ENCODE measurements at regions not wholly inside any gene's neighbourhood (a gene's known extent, or its start where the extent isn't known, plus 50 kb on each side); places are given as distances from the start of the nearest gene placed in this dataset.
"Not testable (repeated sequence)": the region's sequence is repeated elsewhere in the genome, so short reads cannot be mapped to it uniquely, and the experiment has no call there.

DNA sequence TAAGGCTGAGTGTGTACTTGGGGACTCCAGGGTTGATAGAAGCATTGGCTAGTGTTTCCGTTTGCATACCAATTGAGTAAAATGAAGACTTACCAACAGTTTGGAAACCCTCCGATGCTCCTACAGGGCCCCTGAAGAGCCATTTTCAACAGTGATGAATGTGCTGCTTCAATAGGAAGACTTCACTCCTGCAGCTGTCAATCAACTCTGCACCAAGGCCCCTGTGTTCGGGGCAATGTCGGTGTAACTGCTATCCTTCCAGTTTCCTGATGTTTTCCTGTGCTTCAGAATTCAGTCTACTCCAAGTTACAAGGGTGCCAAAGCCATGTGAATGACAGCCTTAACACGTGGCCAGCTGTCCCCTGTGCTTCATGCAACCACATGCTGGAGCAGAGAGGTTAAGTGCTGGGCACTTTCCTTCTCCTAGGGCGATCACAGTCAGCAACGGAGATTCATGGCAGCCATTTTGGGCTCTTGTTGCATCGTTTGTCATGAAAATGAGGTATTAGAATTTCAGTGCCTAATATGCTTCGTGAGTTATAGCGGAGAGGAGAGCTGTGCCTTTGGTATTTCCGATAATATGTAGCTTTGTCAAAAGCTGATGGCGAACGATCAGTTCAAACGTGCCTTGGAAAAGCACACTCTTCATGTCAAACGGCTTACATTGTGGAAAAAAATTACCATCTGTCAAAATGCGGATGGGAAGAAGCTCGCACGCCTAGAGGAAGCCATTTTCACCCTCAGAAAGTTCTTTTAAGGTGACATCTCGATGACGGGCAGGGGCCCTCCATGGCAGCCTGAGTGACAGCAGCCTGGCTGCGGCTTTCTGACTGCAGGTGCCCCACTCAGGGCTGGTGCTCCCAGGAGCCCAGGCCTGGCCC, 287.8 kb downstream of the ACTR3B start:
- no peak overlapping the region for H3K4me3 ChIP-seq (ENCODE audit: low read depth in 1 of 2, low read length in 2 of 2)
- H3K4me1 ChIP-seq (ENCODE audit: control insufficient read depth in 1 of 2, insufficient read depth in 2 of 2, low read length in 2 of 2), result no peaks in the 10 kb centered on the region
- no peak overlapping the region for H3K27ac ChIP-seq (ENCODE audit: low read length)
- no peaks in the 10 kb centered on the region for H3K27me3 ChIP-seq (ENCODE audit: low read depth, low read length)
- H3K9me3 ChIP-seq (ENCODE audit: control insufficient read depth in 1 of 2, low read length in 2 of 2), result no peaks in the 10 kb centered on the region
- no peaks in the 10 kb centered on the region for H3K36me3 ChIP-seq (ENCODE audit: control insufficient read depth in 1 of 2, insufficient read depth in 2 of 2, low read length in 2 of 2)

GRCh38 chr7:153052206-153052605, 292.7 kb downstream of the ACTR3B start:
- H3K4me3 ChIP-seq (ENCODE audit: low read depth in 1 of 2, low read length in 2 of 2), result no peak overlapping the region
- H3K27ac ChIP-seq (ENCODE audit: low read length), result no peak overlapping the region
- no peaks in the 10 kb centered on the region for H3K4me1 ChIP-seq (ENCODE audit: control insufficient read depth in 1 of 2, insufficient read depth in 2 of 2, low read length in 2 of 2)
- H3K27me3 ChIP-seq (ENCODE audit: low read depth, low read length), result no peaks in the 10 kb centered on the region
- H3K36me3 ChIP-seq (ENCODE audit: control insufficient read depth in 1 of 2, insufficient read depth in 2 of 2, low read length in 2 of 2), result no peaks in the 10 kb centered on the region
- no peaks in the 10 kb centered on the region for H3K9me3 ChIP-seq (ENCODE audit: control insufficient read depth in 1 of 2, low read length in 2 of 2)

GRCh38 chr7:153061910-153062528, 302.5 kb downstream of the ACTR3B start:
- no peak overlapping the region for H3K4me3 ChIP-seq (ENCODE audit: low read depth in 1 of 2, low read length in 2 of 2)
- no peaks in the 10 kb centered on the region for H3K27me3 ChIP-seq (ENCODE audit: low read depth, low read length)
- H3K36me3 ChIP-seq (ENCODE audit: control insufficient read depth in 1 of 2, insufficient read depth in 2 of 2, low read length in 2 of 2), result no peaks in the 10 kb centered on the region
- H3K27ac ChIP-seq (ENCODE audit: low read length), result no peak overlapping the region
- no peaks in the 10 kb centered on the region for H3K9me3 ChIP-seq (ENCODE audit: control insufficient read depth in 1 of 2, low read length in 2 of 2)
- no peaks in the 10 kb centered on the region for H3K4me1 ChIP-seq (ENCODE audit: control insufficient read depth in 1 of 2, insufficient read depth in 2 of 2, low read length in 2 of 2)

- Histone ChIP-seq H3K4me1 (ENCODE audit: control insufficient read depth in 1 of 2, insufficient read depth in 2 of 2, low read length in 2 of 2) (no peaks in the 10 kb centered on the region), H3K4me3 (ENCODE audit: low read depth in 1 of 2, low read length in 2 of 2) (no peak overlapping the region), H3K27me3 (ENCODE audit: low read depth, low read length) (no peaks in the 10 kb centered on the region), H3K36me3 (ENCODE audit: control insufficient read depth in 1 of 2, insufficient read depth in 2 of 2, low read length in 2 of 2) (no peaks in the 10 kb centered on the region), H3K27ac (ENCODE audit: low read length) (no peak overlapping the region), H3K9me3 (ENCODE audit: control insufficient read depth in 1 of 2, low read length in 2 of 2) (no peaks in the 10 kb centered on the region)
Observed at GRCh38 chr7:153065051-153065450, 305.5 kb downstream of the ACTR3B start.

GRCh38 chr7:153066711-153067110, 307.2 kb downstream of the ACTR3B start:
- no peak overlapping the region for H3K4me3 ChIP-seq (ENCODE audit: low read depth in 1 of 2, low read length in 2 of 2)
- H3K27me3 ChIP-seq (ENCODE audit: low read depth, low read length), result no peaks in the 10 kb centered on the region
- no peaks in the 10 kb centered on the region for H3K36me3 ChIP-seq (ENCODE audit: control insufficient read depth in 1 of 2, insufficient read depth in 2 of 2, low read length in 2 of 2)
- H3K9me3 ChIP-seq (ENCODE audit: control insufficient read depth in 1 of 2, low read length in 2 of 2), result no peaks in the 10 kb centered on the region
- no peaks in the 10 kb centered on the region for H3K4me1 ChIP-seq (ENCODE audit: control insufficient read depth in 1 of 2, insufficient read depth in 2 of 2, low read length in 2 of 2)
- H3K27ac ChIP-seq (ENCODE audit: low read length), result no peak overlapping the region

- no peaks in the 10 kb centered on the region for H3K27me3 ChIP-seq (ENCODE audit: low read depth, low read length)
- H3K27ac ChIP-seq (ENCODE audit: low read length), result no peak overlapping the region
- no peak overlapping the region for H3K4me3 ChIP-seq (ENCODE audit: low read depth in 1 of 2, low read length in 2 of 2)
Observed at GRCh38 chr7:153070141-153070540, 310.6 kb downstream of the ACTR3B start.

DNA sequence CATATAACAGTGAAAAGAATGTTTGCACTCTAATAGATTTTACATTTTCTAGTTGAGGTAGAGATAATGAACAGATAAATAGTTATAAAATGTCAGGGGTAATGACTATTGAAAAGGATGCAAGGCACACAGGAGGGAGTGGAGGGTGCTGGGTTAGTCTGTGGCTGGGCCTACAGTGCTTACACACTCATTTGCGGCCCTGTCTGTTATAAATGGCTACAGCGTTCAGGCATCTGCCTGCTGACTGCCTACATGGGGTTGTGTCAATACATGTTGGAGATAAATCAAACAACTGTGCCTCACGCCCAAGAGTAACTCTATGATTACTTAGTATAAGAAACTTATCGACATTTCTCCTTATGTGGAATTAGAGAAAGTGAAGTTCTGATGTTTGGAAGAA, 313.3 kb downstream of the ACTR3B start:
- no peak overlapping the region for H3K4me3 ChIP-seq (ENCODE audit: low read depth in 1 of 2, low read length in 2 of 2)
- no peaks in the 10 kb centered on the region for H3K27me3 ChIP-seq (ENCODE audit: low read depth, low read length)
- no peaks in the 10 kb centered on the region for H3K36me3 ChIP-seq (ENCODE audit: control insufficient read depth in 1 of 2, insufficient read depth in 2 of 2, low read length in 2 of 2)
- H3K9me3 ChIP-seq (ENCODE audit: control insufficient read depth in 1 of 2, low read length in 2 of 2), result no peaks in the 10 kb centered on the region
- H3K27ac ChIP-seq (ENCODE audit: low read length), result no peak overlapping the region
- H3K4me1 ChIP-seq (ENCODE audit: control insufficient read depth in 1 of 2, insufficient read depth in 2 of 2, low read length in 2 of 2), result no peaks in the 10 kb centered on the region

More at GRCh38 chr7:153070141-153070540, 310.6 kb downstream of the ACTR3B start:
- H3K36me3 ChIP-seq (ENCODE audit: control insufficient read depth in 1 of 2, insufficient read depth in 2 of 2, low read length in 2 of 2), result no peaks in the 10 kb centered on the region
- H3K4me1 ChIP-seq (ENCODE audit: control insufficient read depth in 1 of 2, insufficient read depth in 2 of 2, low read length in 2 of 2), result no peaks in the 10 kb centered on the region
- H3K9me3 ChIP-seq (ENCODE audit: control insufficient read depth in 1 of 2, low read length in 2 of 2), result no peaks in the 10 kb centered on the region

GRCh38 chr7:153076289-153076688, 316.7 kb downstream of the ACTR3B start:
- not testable (repeated sequence) for H3K9me3 ChIP-seq (ENCODE audit: control insufficient read depth in 1 of 2, low read length in 2 of 2); H3K27ac ChIP-seq (ENCODE audit: low read length); H3K4me3 ChIP-seq (ENCODE audit: low read depth in 1 of 2, low read length in 2 of 2); H3K36me3 ChIP-seq (ENCODE audit: control insufficient read depth in 1 of 2, insufficient read depth in 2 of 2, low read length in 2 of 2); H3K27me3 ChIP-seq (ENCODE audit: low read depth, low read length); H3K4me1 ChIP-seq (ENCODE audit: control insufficient read depth in 1 of 2, insufficient read depth in 2 of 2, low read length in 2 of 2)

DNA sequence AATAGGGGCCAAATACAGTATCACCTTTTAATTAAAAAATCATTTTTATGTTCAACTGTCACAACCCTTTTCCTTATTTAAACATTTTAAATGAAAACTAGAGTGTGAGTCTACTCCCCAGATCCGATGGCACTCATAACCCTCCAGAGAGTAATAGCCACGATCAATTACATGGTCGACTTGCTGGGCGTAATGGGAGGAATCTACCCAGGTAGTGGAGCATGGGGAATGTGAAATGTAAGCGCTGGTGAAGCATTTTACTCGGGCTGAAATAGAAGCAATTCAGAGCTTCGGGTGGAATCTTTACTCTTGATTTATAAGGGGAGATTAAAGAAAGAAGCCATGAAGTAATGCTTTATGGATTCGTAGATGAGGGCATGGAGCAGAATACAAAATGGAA, 321.9 kb downstream of the ACTR3B start:
- Histone ChIP-seq H3K9me3 (ENCODE audit: control insufficient read depth in 1 of 2, low read length in 2 of 2) (no peaks in the 10 kb centered on the region), H3K27ac (ENCODE audit: low read length) (no peak overlapping the region), H3K36me3 (ENCODE audit: control insufficient read depth in 1 of 2, insufficient read depth in 2 of 2, low read length in 2 of 2) (no peaks in the 10 kb centered on the region), H3K4me3 (ENCODE audit: low read depth in 1 of 2, low read length in 2 of 2) (no peak overlapping the region), H3K27me3 (ENCODE audit: low read depth, low read length) (no peaks in the 10 kb centered on the region), H3K4me1 (ENCODE audit: control insufficient read depth in 1 of 2, insufficient read depth in 2 of 2, low read length in 2 of 2) (no peaks in the 10 kb centered on the region)

DNA sequence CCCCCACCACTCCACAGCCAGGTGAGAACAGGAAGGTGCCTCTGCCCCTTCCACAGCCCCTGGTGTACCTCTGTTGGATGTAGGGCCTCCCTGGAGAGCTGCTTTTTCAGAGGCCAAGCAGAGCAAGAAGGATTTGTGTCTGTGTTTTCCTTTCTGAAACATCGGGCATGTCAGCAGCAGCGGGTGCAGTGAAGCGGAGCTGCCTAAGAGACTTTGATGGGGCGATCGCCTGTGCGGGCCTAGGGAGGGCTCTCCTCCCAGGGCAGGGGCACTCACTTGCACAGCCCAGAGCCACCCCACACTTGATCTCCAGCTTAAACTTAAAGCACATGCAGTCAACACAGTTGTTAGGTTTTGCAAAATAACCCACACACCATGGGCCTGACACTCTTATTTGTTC, 324.7 kb downstream of the ACTR3B start:
- no peaks in the 10 kb centered on the region for H3K27me3 ChIP-seq (ENCODE audit: low read depth, low read length)
- no peaks in the 10 kb centered on the region for H3K4me1 ChIP-seq (ENCODE audit: control insufficient read depth in 1 of 2, insufficient read depth in 2 of 2, low read length in 2 of 2)
- no peak overlapping the region for H3K27ac ChIP-seq (ENCODE audit: low read length)
- H3K4me3 ChIP-seq (ENCODE audit: low read depth in 1 of 2, low read length in 2 of 2), result no peak overlapping the region
- H3K9me3 ChIP-seq (ENCODE audit: control insufficient read depth in 1 of 2, low read length in 2 of 2), result no peaks in the 10 kb centered on the region
- no peaks in the 10 kb centered on the region for H3K36me3 ChIP-seq (ENCODE audit: control insufficient read depth in 1 of 2, insufficient read depth in 2 of 2, low read length in 2 of 2)

- H3K4me1 ChIP-seq (ENCODE audit: control insufficient read depth in 1 of 2, insufficient read depth in 2 of 2, low read length in 2 of 2), result no peaks in the 10 kb centered on the region
- H3K27ac ChIP-seq (ENCODE audit: low read length), result no peak overlapping the region
- no peaks in the 10 kb centered on the region for H3K36me3 ChIP-seq (ENCODE audit: control insufficient read depth in 1 of 2, insufficient read depth in 2 of 2, low read length in 2 of 2)
- no peak overlapping the region for H3K4me3 ChIP-seq (ENCODE audit: low read depth in 1 of 2, low read length in 2 of 2)
- no peaks in the 10 kb centered on the region for H3K27me3 ChIP-seq (ENCODE audit: low read depth, low read length)
- no peaks in the 10 kb centered on the region for H3K9me3 ChIP-seq (ENCODE audit: control insufficient read depth in 1 of 2, low read length in 2 of 2)
Observed at GRCh38 chr7:153087498-153087897, 327.9 kb downstream of the ACTR3B start.

All from muscle layer of duodenum (tissue), 2 donors.